ENCODE measurements at regions not wholly inside any gene's neighbourhood (a gene's known extent, or its start where the extent isn't known, plus 50 kb on each side); places are given as distances from the start of the nearest gene placed in this dataset.

GRCh38 chr1:157893686-157894085 is 52.1 kb upstream of the CD5L start:
- TF ChIP-seq EZH2phosphoT487 (IDR thresholded peaks at IDR 0.05; ENCODE audit: low read depth) = no peak
- TF ChIP-seq, protein P1, sequence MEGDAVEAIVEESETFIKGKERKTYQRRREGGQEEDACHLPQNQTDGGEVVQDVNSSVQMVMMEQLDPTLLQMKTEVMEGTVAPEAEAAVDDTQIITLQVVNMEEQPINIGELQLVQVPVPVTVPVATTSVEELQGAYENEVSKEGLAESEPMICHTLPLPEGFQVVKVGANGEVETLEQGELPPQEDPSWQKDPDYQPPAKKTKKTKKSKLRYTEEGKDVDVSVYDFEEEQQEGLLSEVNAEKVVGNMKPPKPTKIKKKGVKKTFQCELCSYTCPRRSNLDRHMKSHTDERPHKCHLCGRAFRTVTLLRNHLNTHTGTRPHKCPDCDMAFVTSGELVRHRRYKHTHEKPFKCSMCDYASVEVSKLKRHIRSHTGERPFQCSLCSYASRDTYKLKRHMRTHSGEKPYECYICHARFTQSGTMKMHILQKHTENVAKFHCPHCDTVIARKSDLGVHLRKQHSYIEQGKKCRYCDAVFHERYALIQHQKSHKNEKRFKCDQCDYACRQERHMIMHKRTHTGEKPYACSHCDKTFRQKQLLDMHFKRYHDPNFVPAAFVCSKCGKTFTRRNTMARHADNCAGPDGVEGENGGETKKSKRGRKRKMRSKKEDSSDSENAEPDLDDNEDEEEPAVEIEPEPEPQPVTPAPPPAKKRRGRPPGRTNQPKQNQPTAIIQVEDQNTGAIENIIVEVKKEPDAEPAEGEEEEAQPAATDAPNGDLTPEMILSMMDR (IDR thresholded peaks at IDR 0.05; ENCODE audit: low read depth, low read length) = no peak
- H3K27ac ChIP-seq (ENCODE audit: low read length) = no peak overlapping the region
- no peak overlapping the region for H3K9ac ChIP-seq (ENCODE audit: low read length)
- no peak overlapping the region for H2AFZ ChIP-seq (ENCODE audit: low read depth, low read length)
- H3K4me1 ChIP-seq (ENCODE audit: low read length) = peaks cover 28% of the 10 kb centered on the region
- no peaks in the 10 kb centered on the region for H3K79me2 ChIP-seq (ENCODE audit: low read length)
- no peaks in the 10 kb centered on the region for H4K20me1 ChIP-seq (ENCODE audit: insufficient read depth, low read length)
- peaks cover 5% of the 10 kb centered on the region for H3K36me3 ChIP-seq (replicated peaks; ENCODE audit: low read depth, low read length)
- no peaks in the 10 kb centered on the region for H3K27me3 ChIP-seq (ENCODE audit: low read depth, low read length)
- no peak overlapping the region; the same call in 1 of the 2 replicates for H3K4me2 ChIP-seq (ENCODE audit: low read length)
- peaks cover 4% of the 10 kb centered on the region; the same call in 1 of the 2 replicates for H3K9me3 ChIP-seq (ENCODE audit: insufficient read depth, low read length)
- H3K4me3 ChIP-seq (ENCODE audit: low read length) = no peak overlapping the region

DNA sequence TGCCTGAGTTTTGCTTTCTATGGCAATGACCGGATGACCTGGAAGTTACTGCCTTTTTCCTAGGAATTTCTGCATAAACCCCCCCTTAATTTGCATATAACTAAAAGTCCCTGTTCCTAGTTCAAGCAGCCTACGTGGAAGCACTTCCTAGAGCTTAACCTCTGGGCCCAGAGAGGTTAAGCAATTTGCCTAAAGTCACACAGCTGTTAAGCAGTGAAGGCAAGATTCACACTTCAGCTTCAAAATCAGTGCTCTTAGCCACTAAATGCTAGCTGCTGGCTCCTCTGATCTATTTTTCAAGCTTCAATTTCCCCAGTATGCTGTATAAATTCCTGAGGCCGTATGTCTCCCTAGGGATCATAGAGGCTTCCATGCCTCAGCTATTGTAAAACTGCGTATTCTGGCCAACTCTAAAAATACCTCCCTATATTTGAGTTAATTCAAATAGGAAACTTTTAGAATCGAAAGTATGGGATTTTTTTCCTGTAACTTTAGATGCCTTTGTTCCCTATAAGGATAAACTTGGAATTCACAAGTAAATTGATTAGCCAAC is 53.1 kb upstream of the CD5L start:
- Histone ChIP-seq H3K79me2 (ENCODE audit: low read length) (no peaks in the 10 kb centered on the region), H2AFZ (ENCODE audit: low read depth, low read length) (no peak overlapping the region), H3K27me3 (ENCODE audit: low read depth, low read length) (no peaks in the 10 kb centered on the region), H3K9me3 (ENCODE audit: insufficient read depth, low read length) (peaks cover 9% of the 10 kb centered on the region; the same call in 1 of the 2 replicates), H3K27ac (ENCODE audit: low read length) (no peak overlapping the region), H3K36me3 (replicated peaks; ENCODE audit: low read depth, low read length) (peaks cover 6% of the 10 kb centered on the region), H3K9ac (ENCODE audit: low read length) (no peak overlapping the region), H4K20me1 (ENCODE audit: insufficient read depth, low read length) (no peaks in the 10 kb centered on the region), H3K4me1 (ENCODE audit: low read length) (peaks cover 28% of the 10 kb centered on the region), H3K4me3 (ENCODE audit: low read length) (no peak overlapping the region), H3K4me2 (ENCODE audit: low read length) (no peak overlapping the region)
- TF ChIP-seq, protein P1 (IDR thresholded peaks at IDR 0.05; ENCODE audit: low read depth, low read length) = no peak
- no peak for TF ChIP-seq EZH2phosphoT487 (IDR thresholded peaks at IDR 0.05; ENCODE audit: low read depth)

DNA sequence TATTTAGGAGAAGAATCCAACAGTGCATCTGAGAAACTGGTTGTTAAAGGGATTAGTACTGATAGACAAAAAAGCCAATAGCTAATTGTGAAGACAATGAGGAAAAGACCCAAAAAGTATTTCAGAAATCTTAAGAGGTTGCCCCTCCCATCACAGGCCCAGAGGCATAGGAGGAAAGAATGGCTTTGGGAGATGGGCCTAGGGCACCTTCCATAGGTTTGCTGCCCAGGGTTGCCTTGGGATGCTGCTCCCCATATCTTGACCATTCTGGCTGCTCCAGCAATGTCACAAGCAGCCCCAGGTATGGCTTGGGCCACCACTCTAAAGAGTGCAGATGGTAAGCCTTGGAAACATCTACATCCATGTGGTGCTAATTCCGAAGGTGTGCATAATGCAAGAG is 68.7 kb upstream of the CD5L start:
- no peaks in the 10 kb centered on the region for H3K36me3 ChIP-seq (replicated peaks; ENCODE audit: low read depth, low read length)
- H3K4me1 ChIP-seq (ENCODE audit: low read length) = no peaks in the 10 kb centered on the region
- no peaks in the 10 kb centered on the region for H3K79me2 ChIP-seq (ENCODE audit: low read length)
- TF ChIP-seq, protein P1 (IDR thresholded peaks at IDR 0.05; ENCODE audit: low read depth, low read length) = no peak
- no peak for TF ChIP-seq EZH2phosphoT487 (IDR thresholded peaks at IDR 0.05; ENCODE audit: low read depth)
- no peak overlapping the region for H3K4me3 ChIP-seq (ENCODE audit: low read length)
- no peak overlapping the region for H2AFZ ChIP-seq (ENCODE audit: low read depth, low read length)
- H3K27ac ChIP-seq (ENCODE audit: low read length) = no peak overlapping the region
- no peak overlapping the region for H3K4me2 ChIP-seq (ENCODE audit: low read length)
- peaks cover 25% of the 10 kb centered on the region for H3K27me3 ChIP-seq (ENCODE audit: low read depth, low read length)
- no peaks in the 10 kb centered on the region for H4K20me1 ChIP-seq (ENCODE audit: insufficient read depth, low read length)
- H3K9ac ChIP-seq (ENCODE audit: low read length) = no peak overlapping the region
- no peaks in the 10 kb centered on the region for H3K9me3 ChIP-seq (ENCODE audit: insufficient read depth, low read length)

GRCh38 chr1:157915859-157916258 is 74.3 kb upstream of the CD5L start:
- H3K27me3 ChIP-seq (ENCODE audit: low read depth, low read length) = peaks cover 68% of the 10 kb centered on the region
- no peaks in the 10 kb centered on the region for H3K79me2 ChIP-seq (ENCODE audit: low read length)
- H2AFZ ChIP-seq (ENCODE audit: low read depth, low read length) = no peak overlapping the region
- H3K9me3 ChIP-seq (ENCODE audit: insufficient read depth, low read length) = no peaks in the 10 kb centered on the region
- H3K4me3 ChIP-seq (ENCODE audit: low read length) = no peak overlapping the region
- no peak overlapping the region for H3K27ac ChIP-seq (ENCODE audit: low read length)
- H4K20me1 ChIP-seq (ENCODE audit: insufficient read depth, low read length) = no peaks in the 10 kb centered on the region
- peaks cover 5% of the 10 kb centered on the region for H3K4me1 ChIP-seq (ENCODE audit: low read length)
- no peak overlapping the region for H3K4me2 ChIP-seq (ENCODE audit: low read length)
- no peak overlapping the region for H3K9ac ChIP-seq (ENCODE audit: low read length)
- H3K36me3 ChIP-seq (replicated peaks; ENCODE audit: low read depth, low read length) = no peaks in the 10 kb centered on the region
- TF ChIP-seq, protein P1 (IDR thresholded peaks at IDR 0.05; ENCODE audit: low read depth, low read length) = no peak
- no peak for TF ChIP-seq EZH2phosphoT487 (IDR thresholded peaks at IDR 0.05; ENCODE audit: low read depth)

All from OCI-LY3 (cell line).